ENCODE measurements at regions not wholly inside any gene's neighbourhood (a gene's known extent, or its start where the extent isn't known, plus 50 kb on each side); places are given as distances from the start of the nearest gene placed in this dataset.

DNA sequence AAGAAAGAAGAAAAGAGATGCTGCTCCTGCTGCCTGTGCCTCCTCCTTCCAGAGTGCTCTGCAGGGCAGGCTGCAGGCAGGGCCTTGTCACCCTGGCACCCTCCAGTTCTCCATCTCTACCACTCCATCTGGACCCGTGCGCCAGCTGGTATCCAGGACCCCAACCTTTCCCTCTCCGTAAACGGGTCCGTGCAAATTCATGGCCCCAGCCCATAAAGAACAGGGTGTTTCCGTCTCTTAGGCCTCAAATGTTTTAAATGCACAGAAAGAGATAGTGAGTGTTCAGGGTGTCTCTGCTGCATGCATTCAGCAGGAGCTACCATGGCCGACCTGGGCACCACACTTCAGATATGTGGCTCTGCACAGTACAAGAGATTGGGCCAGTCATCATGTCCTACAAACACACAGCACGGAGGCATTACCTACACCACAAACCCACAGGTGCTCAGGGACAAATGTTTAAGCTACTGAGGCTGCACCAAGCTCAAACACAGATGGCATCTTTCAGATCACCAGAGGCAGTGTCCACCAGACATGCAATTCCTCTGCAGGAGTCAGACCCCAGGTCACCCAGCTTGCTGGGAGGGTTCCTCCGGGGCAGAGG is 258.1 kb downstream of the DLL1 start:
- H3K9me3 ChIP-seq (ENCODE audit: low read depth), result no peaks in the 10 kb centered on the region
- H3K9ac ChIP-seq, result no peak overlapping the region
- H3K4me2 ChIP-seq (ENCODE audit: unreplicated experiment), result no peak overlapping the region
- H3F3A ChIP-seq (ENCODE audit: insufficient read depth), result no peaks in the 10 kb centered on the region
- H3K27me3 ChIP-seq (replicated peaks; ENCODE audit: insufficient read depth), result no peaks in the 10 kb centered on the region
- H3K27ac ChIP-seq, result no peak overlapping the region
- TF ChIP-seq EZH2 (IDR thresholded peaks at IDR 0.05; ENCODE audit: insufficient read depth, poor library complexity, severe bottlenecking) (no peak), EZH2phosphoT487 (IDR thresholded peaks at IDR 0.05; ENCODE audit: insufficient read depth, low read depth) (no peak)
- no peaks in the 10 kb centered on the region for H3K36me3 ChIP-seq (ENCODE audit: low read depth)
- H3K79me2 ChIP-seq (ENCODE audit: insufficient read depth), result no peaks in the 10 kb centered on the region
- H3K9me2 ChIP-seq (ENCODE audit: insufficient read depth), result no peaks in the 10 kb centered on the region
- no peak for DNase-seq
- H3K4me1 ChIP-seq (ENCODE audit: insufficient read depth), result 0 out of 2 replicates have a peak, but pooled peaks cover 5% of the 10 kb centered on the region
- H2AFZ ChIP-seq, result no peak overlapping the region
- H3K4me3 ChIP-seq, result no peak overlapping the region
- H4K20me1 ChIP-seq (ENCODE audit: insufficient read depth), result no peaks in the 10 kb centered on the region
- in situ Hi-C loops (cut with MboI), result no loop called here
- WGBS, 2 experiments (ENCODE audit: low coverage in 1 of 2, low lambda C conversion rate in 2 of 2, missing lambda C conversion rate in 2 of 2), result 77 to 82% methylated on average over 9 of the region's 9 CpGs

DNA sequence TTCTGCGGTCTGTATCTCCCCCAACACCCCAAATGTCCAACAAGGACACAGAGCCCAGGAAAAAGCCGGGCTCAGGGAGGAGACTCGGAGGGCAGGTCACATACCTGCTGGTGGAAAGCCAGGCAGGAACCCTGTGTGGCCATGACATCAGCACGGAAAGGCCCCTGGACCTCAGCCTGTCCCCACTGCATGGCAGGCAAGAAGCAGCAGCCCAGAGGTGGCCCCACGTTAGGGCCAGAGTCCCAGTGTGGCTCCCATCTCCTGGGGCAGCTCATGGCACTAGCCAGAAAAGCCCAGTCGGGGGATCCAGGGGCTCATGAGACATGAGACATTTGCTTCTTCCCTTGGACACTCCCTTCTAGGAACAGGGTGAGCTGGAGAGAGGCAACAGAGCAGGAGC is 258.7 kb downstream of the DLL1 start:
- WGBS, 2 experiments (ENCODE audit: low coverage in 1 of 2, low lambda C conversion rate in 2 of 2, missing lambda C conversion rate in 2 of 2), result 71 to 74% methylated on average over 6 of the region's 6 CpGs
- H3F3A ChIP-seq (ENCODE audit: insufficient read depth), result no peaks in the 10 kb centered on the region
- no peaks in the 10 kb centered on the region for H3K27me3 ChIP-seq (replicated peaks; ENCODE audit: insufficient read depth)
- no peaks in the 10 kb centered on the region for H3K4me1 ChIP-seq (ENCODE audit: insufficient read depth)
- H3K9ac ChIP-seq, result no peak overlapping the region
- H3K4me3 ChIP-seq, result no peak overlapping the region
- no peak overlapping the region for H3K27ac ChIP-seq
- H3K4me2 ChIP-seq (ENCODE audit: unreplicated experiment), result no peak overlapping the region
- no peaks in the 10 kb centered on the region for H3K79me2 ChIP-seq (ENCODE audit: insufficient read depth)
- H3K9me2 ChIP-seq (ENCODE audit: insufficient read depth), result no peaks in the 10 kb centered on the region
- H4K20me1 ChIP-seq (ENCODE audit: insufficient read depth), result no peaks in the 10 kb centered on the region
- TF ChIP-seq EZH2phosphoT487 (IDR thresholded peaks at IDR 0.05; ENCODE audit: insufficient read depth, low read depth), result no peak
- no peak for TF ChIP-seq EZH2 (IDR thresholded peaks at IDR 0.05; ENCODE audit: insufficient read depth, poor library complexity, severe bottlenecking)
- in situ Hi-C loops (cut with MboI), result no loop called here
- H3K36me3 ChIP-seq (ENCODE audit: low read depth), result no peaks in the 10 kb centered on the region
- H2AFZ ChIP-seq, result no peak overlapping the region
- no peaks in the 10 kb centered on the region for H3K9me3 ChIP-seq (ENCODE audit: low read depth)
- no peak for DNase-seq

DNA sequence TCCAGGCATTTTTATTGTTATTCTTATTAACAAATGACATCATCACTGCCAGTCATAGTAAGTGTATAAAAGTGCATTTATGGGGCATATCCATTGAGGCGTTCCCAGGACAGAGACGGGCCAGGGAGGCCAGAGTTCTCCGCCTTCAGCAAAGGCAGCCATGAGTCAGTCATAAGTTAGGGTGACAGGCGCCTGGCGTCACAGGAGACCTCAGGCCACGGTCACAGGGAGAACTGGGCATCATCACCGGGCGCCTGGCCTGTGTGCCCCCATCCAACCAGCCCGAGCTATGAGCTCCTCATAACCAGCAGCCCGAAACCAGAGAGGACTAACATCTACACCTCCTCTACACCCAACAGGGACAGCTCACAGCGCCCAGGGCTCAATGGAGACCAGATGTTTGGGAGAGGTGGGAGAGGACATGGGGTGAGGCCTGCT is 259.2 kb downstream of the DLL1 start:
- Histone ChIP-seq H3F3A (ENCODE audit: insufficient read depth) (no peaks in the 10 kb centered on the region), H3K4me3 (no peak overlapping the region), H3K4me2 (ENCODE audit: unreplicated experiment) (no peak overlapping the region), H3K27me3 (replicated peaks; ENCODE audit: insufficient read depth) (no peaks in the 10 kb centered on the region), H3K9me2 (ENCODE audit: insufficient read depth) (no peaks in the 10 kb centered on the region), H3K4me1 (ENCODE audit: insufficient read depth) (no peaks in the 10 kb centered on the region), H3K9me3 (ENCODE audit: low read depth) (no peaks in the 10 kb centered on the region), H3K27ac (no peak overlapping the region), H4K20me1 (ENCODE audit: insufficient read depth) (no peaks in the 10 kb centered on the region), H3K36me3 (ENCODE audit: low read depth) (no peaks in the 10 kb centered on the region), H2AFZ (no peak overlapping the region), H3K9ac (no peak overlapping the region), H3K79me2 (ENCODE audit: insufficient read depth) (no peaks in the 10 kb centered on the region)
- in situ Hi-C loops (cut with MboI), result no loop called here
- WGBS, 2 experiments (ENCODE audit: low coverage in 1 of 2, low lambda C conversion rate in 2 of 2, missing lambda C conversion rate in 2 of 2), result 41% methylated on average over 11 of the region's 11 CpGs
- peak; percentile 24 for DNase-seq
- TF ChIP-seq EZH2phosphoT487 (IDR thresholded peaks at IDR 0.05; ENCODE audit: insufficient read depth, low read depth) (no peak), EZH2 (IDR thresholded peaks at IDR 0.05; ENCODE audit: insufficient read depth, poor library complexity, severe bottlenecking) (no peak)

DNA sequence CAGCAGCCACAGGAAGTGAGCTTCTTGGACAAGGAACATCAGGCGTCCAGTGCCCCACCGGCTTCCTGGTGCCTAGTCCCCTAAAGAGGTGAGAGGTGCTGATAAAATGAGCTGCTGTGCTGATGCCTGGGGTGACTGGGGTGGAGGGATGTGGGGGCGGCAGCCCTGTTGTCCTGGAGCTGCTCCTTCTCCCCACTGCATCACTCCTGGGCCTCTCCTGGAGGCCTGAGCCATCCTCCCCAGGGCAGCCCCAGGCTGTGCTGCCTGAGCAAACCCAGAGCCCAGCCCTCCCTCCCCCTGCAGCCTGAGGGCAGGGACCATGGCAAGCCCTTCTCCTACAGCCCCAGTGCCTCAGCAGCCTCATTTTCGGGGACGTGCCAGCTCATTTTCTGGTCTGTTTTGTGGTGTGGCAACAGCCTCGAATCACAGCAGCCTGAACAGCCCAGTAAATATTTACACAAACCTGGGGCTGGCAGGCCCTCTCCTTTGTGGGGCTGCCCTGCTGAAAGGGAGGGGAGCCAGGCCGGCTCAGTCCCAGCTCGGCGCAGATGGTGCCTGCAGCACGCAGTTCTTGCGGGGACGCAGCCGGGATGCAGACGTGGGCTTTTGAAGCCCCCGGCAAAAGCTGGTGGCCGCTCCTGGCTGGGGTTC is 259.9 kb downstream of the DLL1 start:
- Histone ChIP-seq H3K36me3 (ENCODE audit: low read depth) (no peaks in the 10 kb centered on the region), H3K9me2 (ENCODE audit: insufficient read depth) (no peaks in the 10 kb centered on the region), H3K27me3 (replicated peaks; ENCODE audit: insufficient read depth) (no peaks in the 10 kb centered on the region), H3K9ac (no peak overlapping the region), H3K79me2 (ENCODE audit: insufficient read depth) (no peaks in the 10 kb centered on the region), H3K9me3 (ENCODE audit: low read depth) (no peaks in the 10 kb centered on the region), H2AFZ (no peak overlapping the region), H3K4me3 (no peak overlapping the region), H3F3A (ENCODE audit: insufficient read depth) (no peaks in the 10 kb centered on the region), H3K4me2 (ENCODE audit: unreplicated experiment) (no peak overlapping the region), H3K27ac (no peak overlapping the region), H3K4me1 (ENCODE audit: insufficient read depth) (no peaks in the 10 kb centered on the region), H4K20me1 (ENCODE audit: insufficient read depth) (no peaks in the 10 kb centered on the region)
- no peak for TF ChIP-seq EZH2 (IDR thresholded peaks at IDR 0.05; ENCODE audit: insufficient read depth, poor library complexity, severe bottlenecking)
- no peak for TF ChIP-seq EZH2phosphoT487 (IDR thresholded peaks at IDR 0.05; ENCODE audit: insufficient read depth, low read depth)
- in situ Hi-C loops (cut with MboI), result no loop called here
- peak; percentile 36 for DNase-seq
- WGBS, 2 experiments (ENCODE audit: low coverage in 1 of 2, low lambda C conversion rate in 2 of 2, missing lambda C conversion rate in 2 of 2), result 19 to 26% methylated on average over 11 to 16 of the region's 16 CpGs
